Stimulated activated CD4-positive, alpha-beta T cell treated with anti-CD3 and anti-CD28 coated beads, TNF-alpha, amount 100 ng/mL, for 1 hour (primary cell): ENCODE measurements at regions not wholly inside any gene's neighbourhood (a gene's known extent, or its start where the extent isn't known, plus 50 kb on each side); places are given as distances from the start of the nearest gene placed in this dataset.

Experiments used
- DNase-seq, 3 donors: peaks; one replicate each; pipeline ENCODE4 v3.0.0-alpha.2; 2020; ENCODE audit warnings: low read depth in 3 of 3, low spot score in 1 of 3

- no peak for DNase-seq
Observed at GRCh38 chr11:116172156-116172555, 600.6 kb downstream of the BUD13 start.

GRCh38 chr11:116171271-116172140 is 601.3 kb downstream of the BUD13 start:
- DNase-seq, result no peak

- no peak for DNase-seq
Observed at GRCh38 chr11:116170526-116171120, 602.2 kb downstream of the BUD13 start.

- DNase-seq, result no peak
Observed at GRCh38 chr11:116169776-116170175, 603.0 kb downstream of the BUD13 start.

GRCh38 chr11:116168459-116168787 is 604.4 kb downstream of the BUD13 start:
- DNase-seq, result no peak

- DNase-seq, result no peak
Observed at GRCh38 chr11:116167706-116168458, 604.9 kb downstream of the BUD13 start.

- no peak for DNase-seq
Observed at GRCh38 chr11:116166573-116167465, 606.0 kb downstream of the BUD13 start.

GRCh38 chr11:116164843-116165242 is 607.9 kb downstream of the BUD13 start:
- DNase-seq, result no peak

- DNase-seq, result no peak
Observed at GRCh38 chr11:116162886-116163230, 609.9 kb downstream of the BUD13 start.

GRCh38 chr11:116162086-116162885 is 610.5 kb downstream of the BUD13 start:
- no peak for DNase-seq

- no peak for DNase-seq
Observed at GRCh38 chr11:116148645-116149044, 624.1 kb downstream of the BUD13 start.

GRCh38 chr11:116148056-116148455 is 624.7 kb downstream of the BUD13 start:
- no peak for DNase-seq

GRCh38 chr11:116145187-116145865 is 627.5 kb downstream of the BUD13 start:
- DNase-seq, result no peak

- DNase-seq, result no peak
Observed at GRCh38 chr11:116144387-116144958, 628.3 kb downstream of the BUD13 start.

GRCh38 chr11:116138280-116138679 is 634.1 kb upstream of the CADM1 start:
- DNase-seq, result no peak

GRCh38 chr11:116137753-116138152 is 633.5 kb upstream of the CADM1 start:
- DNase-seq, result no peak

GRCh38 chr11:116136987-116137674 is 632.9 kb upstream of the CADM1 start:
- no peak for DNase-seq

- DNase-seq, result no peak
Observed at GRCh38 chr11:116135891-116136290, 631.7 kb upstream of the CADM1 start.

- DNase-seq, result no peak
Observed at GRCh38 chr11:116134450-116134849, 630.2 kb upstream of the CADM1 start.
